ENCODE measurements at regions not wholly inside any gene's neighbourhood (a gene's known extent, or its start where the extent isn't known, plus 50 kb on each side); places are given as distances from the start of the nearest gene placed in this dataset.

DNA sequence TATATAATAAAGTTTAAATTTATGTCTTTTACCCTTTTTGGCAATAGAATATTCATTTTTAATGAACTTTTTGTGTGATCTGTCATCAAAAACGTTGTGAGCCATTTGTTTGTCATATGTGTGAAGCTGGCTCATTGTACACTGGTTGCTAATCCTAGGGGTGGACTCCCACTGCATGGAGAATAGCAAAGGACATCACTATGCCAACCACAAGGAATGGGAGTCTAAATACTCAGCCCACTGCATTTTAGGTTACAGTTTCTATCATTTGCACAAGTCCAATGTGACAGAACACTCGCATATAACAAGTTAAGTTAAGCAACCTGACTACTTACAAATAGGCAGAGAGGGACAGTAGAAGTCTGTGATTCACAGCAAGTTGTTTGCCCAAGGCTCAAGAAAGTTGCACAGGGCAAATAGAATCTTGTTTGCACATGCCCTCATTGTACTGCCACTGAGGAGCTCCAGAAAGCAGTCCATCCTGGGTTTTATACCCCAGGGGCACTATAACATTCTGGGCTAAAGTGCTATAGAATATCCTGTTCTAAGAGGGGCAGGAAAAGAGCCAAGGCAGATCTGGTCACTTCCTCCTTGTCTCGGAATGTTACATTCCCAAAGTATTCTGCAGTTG is 545.9 kb upstream of the GCFC2 start:
- TF ChIP-seq JUND (IDR thresholded peaks at IDR 0.05; ENCODE audit: low read depth), result peak; percentile 49
- DNase-seq (ENCODE audit: low read depth in 1 of 2, low spot score in 1 of 2), result peak; percentile 3 to 95
- in situ Hi-C loops (cut with HindIII; ENCODE audit: low pct_unique_long_range_greater_than_20kb, low sequenced_read_pairs), result no loop called here

DNA sequence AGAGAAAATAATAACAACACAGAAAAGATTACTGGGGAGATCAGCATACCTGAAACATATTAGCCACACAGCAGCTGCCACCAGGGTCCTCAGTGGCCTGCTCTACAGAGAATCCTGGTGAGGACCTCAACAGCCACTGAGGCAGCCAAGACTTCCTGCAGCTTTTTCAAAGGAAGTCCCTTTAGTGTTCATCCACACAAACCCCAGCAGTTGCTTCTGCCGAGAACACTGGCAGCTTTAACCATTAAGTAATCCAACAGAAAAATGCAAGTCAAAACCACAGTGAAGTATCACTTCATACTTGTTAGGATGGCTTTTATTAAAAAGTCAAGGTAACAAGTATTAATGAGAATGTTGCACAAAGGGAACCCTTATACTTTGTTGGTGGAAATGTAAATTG is 542.0 kb upstream of the GCFC2 start:
- in situ Hi-C loops (cut with HindIII; ENCODE audit: low pct_unique_long_range_greater_than_20kb, low sequenced_read_pairs), result no loop called here
- no peak for TF ChIP-seq JUND (IDR thresholded peaks at IDR 0.05; ENCODE audit: low read depth)

GRCh38 chr2:76251342-76251741 is 540.6 kb upstream of the GCFC2 start:
- in situ Hi-C loops (cut with HindIII; ENCODE audit: low pct_unique_long_range_greater_than_20kb, low sequenced_read_pairs), result no loop called here
- no peak for TF ChIP-seq JUND (IDR thresholded peaks at IDR 0.05; ENCODE audit: low read depth)
- DNase-seq (ENCODE audit: low read depth in 1 of 2, low spot score in 1 of 2), result no peak

More for the DNA sequence above, 542.0 kb upstream of the GCFC2 start:
- DNase-seq (ENCODE audit: low read depth in 1 of 2, low spot score in 1 of 2), result no peak

DNA sequence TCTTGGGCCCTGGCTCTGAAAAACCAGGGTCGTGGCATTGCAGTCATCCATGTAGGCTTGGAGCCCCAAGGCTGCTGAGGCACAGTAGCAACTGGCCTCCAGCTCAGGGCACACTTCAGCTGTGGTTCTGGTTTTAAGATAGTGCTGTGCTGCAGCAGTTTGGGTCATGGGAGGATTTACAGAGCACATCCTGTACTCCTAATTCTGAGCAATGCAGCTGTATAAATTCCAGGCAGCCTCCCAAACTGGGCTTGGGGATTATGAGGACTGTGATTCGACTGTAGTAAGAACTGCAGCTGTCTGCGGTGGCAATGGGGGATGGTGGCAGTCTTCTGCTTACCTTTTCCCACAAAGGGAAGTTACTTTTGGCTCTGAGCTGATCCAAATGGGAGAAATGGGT is 536.3 kb upstream of the GCFC2 start:
- TF ChIP-seq JUND (IDR thresholded peaks at IDR 0.05; ENCODE audit: low read depth), result no peak
- DNase-seq (ENCODE audit: low read depth in 1 of 2, low spot score in 1 of 2), result no peak
- in situ Hi-C loops (cut with HindIII; ENCODE audit: low pct_unique_long_range_greater_than_20kb, low sequenced_read_pairs), result no loop called here

DNA sequence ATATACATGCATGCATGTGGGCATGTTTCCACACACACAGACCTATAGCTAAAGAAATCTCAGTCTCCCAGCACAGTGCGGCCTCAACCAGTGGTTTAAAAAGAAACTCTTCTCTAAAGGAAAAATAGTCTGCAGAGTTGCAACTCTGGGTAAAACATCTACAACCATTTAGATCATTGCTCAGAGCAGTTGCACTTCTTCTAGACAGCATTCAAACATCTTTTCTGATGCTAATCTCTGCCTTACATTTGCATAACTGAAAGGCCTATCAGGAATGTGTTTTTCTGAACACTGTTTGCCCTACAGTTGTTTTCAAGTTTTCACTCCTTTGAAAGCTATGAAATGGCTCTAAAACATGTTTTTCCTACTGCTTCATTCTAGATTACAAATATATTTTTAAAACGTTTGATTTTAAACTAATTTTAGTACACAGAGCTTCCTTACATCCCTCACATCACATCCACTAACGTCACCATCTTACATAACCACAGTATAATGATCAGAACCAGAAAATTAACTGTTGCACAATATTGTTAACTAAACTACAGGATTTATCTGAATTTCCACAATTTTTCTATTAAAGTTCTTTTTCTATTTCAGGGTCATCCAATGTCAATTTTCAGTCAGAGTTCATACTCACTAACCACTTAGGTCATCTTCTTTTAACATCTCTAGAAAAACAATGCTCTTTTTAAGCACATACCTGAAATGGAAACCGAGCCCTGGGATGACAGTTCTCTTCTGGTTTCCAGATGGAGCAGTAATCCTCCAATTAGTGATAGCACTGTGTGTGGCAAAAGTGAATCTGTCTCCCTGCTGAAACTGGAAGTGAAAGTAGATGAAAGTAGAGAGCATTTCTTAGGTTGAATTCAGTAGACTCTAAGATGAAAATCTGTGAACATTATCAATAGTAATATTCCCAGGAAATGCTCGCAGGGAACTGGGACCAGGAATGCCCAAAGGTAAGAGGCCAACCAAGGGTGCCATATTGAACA is 501.6 kb upstream of the GCFC2 start:
- TF ChIP-seq JUND (IDR thresholded peaks at IDR 0.05; ENCODE audit: low read depth), result no peak
- DNase-seq (ENCODE audit: low read depth in 1 of 2, low spot score in 1 of 2), result no peak
- in situ Hi-C loops (cut with HindIII; ENCODE audit: low pct_unique_long_range_greater_than_20kb, low sequenced_read_pairs), result no loop called here

- DNase-seq (ENCODE audit: low read depth in 1 of 2, low spot score in 1 of 2), result no peak
- TF ChIP-seq JUND (IDR thresholded peaks at IDR 0.05; ENCODE audit: low read depth), result no peak
- in situ Hi-C loops (cut with HindIII; ENCODE audit: low pct_unique_long_range_greater_than_20kb, low sequenced_read_pairs), result no loop called here
These were observed 499.8 kb upstream of the GCFC2 start for GRCh38 chr2:76210551-76210950.

DNA sequence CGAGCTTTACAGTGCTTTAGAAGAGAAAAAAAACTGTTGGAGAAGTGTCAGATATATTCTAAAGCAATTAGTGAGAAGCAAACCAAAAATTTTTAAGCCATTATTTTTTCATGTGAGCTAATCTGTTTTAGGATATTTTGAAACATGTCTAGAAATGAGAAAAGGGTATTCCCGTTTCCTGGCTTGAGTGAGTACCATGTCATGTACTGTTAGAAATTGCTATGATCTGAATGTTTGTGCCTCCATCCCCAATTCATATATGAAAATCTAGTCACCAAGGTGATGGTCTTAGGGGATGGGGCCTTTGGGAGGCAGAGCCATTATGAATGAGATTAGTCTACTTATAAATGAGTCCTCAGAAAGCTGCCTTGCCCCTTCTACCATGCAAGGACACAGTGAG is 493.3 kb upstream of the GCFC2 start:
- TF ChIP-seq JUND (IDR thresholded peaks at IDR 0.05; ENCODE audit: low read depth), result no peak
- no peak for DNase-seq (ENCODE audit: low read depth in 1 of 2, low spot score in 1 of 2)
- in situ Hi-C loops (cut with HindIII; ENCODE audit: low pct_unique_long_range_greater_than_20kb, low sequenced_read_pairs), result no loop called here

- in situ Hi-C loops (cut with HindIII; ENCODE audit: low pct_unique_long_range_greater_than_20kb, low sequenced_read_pairs), result no loop called here
- no peak for DNase-seq (ENCODE audit: low read depth in 1 of 2, low spot score in 1 of 2)
- no peak for TF ChIP-seq JUND (IDR thresholded peaks at IDR 0.05; ENCODE audit: low read depth)
These were observed 492.2 kb upstream of the GCFC2 start for GRCh38 chr2:76202866-76203265.

DNA sequence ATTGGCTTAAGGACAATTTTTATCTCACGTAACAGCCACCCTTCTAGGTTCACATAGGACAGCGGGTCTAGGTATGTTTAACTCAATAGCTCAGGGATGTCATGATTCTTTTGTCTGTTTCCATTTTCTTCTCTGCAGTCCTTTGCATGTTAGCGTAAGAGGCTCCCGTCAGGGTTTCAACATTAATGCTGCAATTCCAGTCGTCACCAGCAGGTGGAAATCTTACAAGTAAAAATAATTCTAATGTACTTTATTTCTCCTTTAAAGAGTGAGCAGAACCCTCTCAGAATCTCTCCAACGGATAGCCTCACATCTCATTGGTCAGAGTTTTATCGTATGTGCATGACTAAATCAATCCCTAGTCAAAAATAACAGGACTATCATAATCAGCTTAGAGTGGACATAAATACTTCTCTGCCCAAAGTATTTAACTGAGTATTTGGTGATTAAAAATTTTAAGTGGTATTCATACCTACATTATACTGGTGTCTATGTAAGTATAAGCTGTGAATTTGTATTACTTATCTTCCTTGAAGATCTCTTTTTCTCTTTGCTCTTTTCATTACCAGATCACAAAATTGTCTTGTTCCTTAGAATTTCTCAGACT is 487.2 kb upstream of the GCFC2 start:
- in situ Hi-C loops (cut with HindIII; ENCODE audit: low pct_unique_long_range_greater_than_20kb, low sequenced_read_pairs), result no loop called here
- no peak for TF ChIP-seq JUND (IDR thresholded peaks at IDR 0.05; ENCODE audit: low read depth)
- peak in 1 of 2 experiments; percentile 77 for DNase-seq (ENCODE audit: low read depth in 1 of 2, low spot score in 1 of 2)

GRCh38 chr2:76197428-76197827 is 486.7 kb upstream of the GCFC2 start:
- in situ Hi-C loops (cut with HindIII; ENCODE audit: low pct_unique_long_range_greater_than_20kb, low sequenced_read_pairs), result no loop called here
- no peak for DNase-seq (ENCODE audit: low read depth in 1 of 2, low spot score in 1 of 2)
- no peak for TF ChIP-seq JUND (IDR thresholded peaks at IDR 0.05; ENCODE audit: low read depth)

DNA sequence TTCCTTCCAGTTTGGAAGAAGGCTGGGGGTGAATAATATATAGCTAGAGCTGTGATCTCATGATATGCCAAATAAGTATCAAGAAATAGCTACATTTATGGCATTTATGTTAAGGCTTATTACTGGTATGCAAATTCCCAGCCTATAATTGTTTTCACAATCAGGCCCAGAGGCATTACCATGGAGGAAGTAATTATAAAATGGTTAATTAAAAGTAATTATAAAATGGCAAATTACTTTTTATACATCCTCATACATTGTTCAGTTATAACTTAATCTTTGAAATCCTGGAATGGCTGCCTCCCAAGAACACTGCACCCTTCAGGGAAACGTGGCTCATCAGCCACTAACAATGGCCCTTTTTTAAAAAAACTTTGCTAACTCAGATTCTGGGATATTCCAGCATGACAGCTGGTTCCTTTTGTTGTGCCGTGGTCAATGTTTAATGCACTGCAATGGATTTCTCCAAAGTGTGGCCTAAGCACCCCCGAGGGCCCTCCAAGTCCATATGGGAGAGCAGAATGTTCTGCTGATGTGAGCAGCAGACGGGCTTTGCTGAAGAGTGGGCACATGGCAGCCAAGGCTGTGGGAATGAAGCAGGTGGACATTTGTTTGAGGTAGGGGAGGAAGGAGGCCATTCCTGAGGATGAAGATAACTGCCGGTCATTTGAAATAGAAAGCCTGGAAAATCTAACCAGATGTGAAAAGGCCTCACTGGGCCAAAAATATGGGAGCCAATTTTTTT is 483.5 kb upstream of the GCFC2 start:
- no peak for DNase-seq (ENCODE audit: low read depth in 1 of 2, low spot score in 1 of 2)
- no peak for TF ChIP-seq JUND (IDR thresholded peaks at IDR 0.05; ENCODE audit: low read depth)
- in situ Hi-C loops (cut with HindIII; ENCODE audit: low pct_unique_long_range_greater_than_20kb, low sequenced_read_pairs), result no loop called here

DNA sequence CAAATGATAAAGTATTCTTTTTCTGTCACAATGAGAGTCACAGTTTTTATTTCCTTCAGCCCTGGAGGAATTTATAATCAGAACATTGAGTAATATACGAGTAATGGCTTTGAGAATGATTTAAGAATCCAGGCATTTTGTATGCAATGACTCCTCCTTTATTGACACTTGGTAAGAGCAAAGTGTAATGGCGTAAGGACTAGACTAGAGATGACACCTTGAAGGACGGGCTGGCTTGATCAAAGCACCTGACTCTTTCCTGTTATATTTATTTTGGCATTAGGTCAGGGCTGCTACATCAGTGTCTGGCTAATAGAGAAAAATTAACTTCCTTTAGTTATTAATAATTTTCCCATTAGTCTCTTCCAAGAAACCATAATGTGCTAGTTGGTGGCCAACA is 482.4 kb upstream of the GCFC2 start:
- in situ Hi-C loops (cut with HindIII; ENCODE audit: low pct_unique_long_range_greater_than_20kb, low sequenced_read_pairs), result no loop called here
- no peak for DNase-seq (ENCODE audit: low read depth in 1 of 2, low spot score in 1 of 2)
- TF ChIP-seq JUND (IDR thresholded peaks at IDR 0.05; ENCODE audit: low read depth), result no peak

All from T47D (cell line).